ENCODE measurements at regions not wholly inside any gene's neighbourhood (a gene's known extent, or its start where the extent isn't known, plus 50 kb on each side); places are given as distances from the start of the nearest gene placed in this dataset.

DNA sequence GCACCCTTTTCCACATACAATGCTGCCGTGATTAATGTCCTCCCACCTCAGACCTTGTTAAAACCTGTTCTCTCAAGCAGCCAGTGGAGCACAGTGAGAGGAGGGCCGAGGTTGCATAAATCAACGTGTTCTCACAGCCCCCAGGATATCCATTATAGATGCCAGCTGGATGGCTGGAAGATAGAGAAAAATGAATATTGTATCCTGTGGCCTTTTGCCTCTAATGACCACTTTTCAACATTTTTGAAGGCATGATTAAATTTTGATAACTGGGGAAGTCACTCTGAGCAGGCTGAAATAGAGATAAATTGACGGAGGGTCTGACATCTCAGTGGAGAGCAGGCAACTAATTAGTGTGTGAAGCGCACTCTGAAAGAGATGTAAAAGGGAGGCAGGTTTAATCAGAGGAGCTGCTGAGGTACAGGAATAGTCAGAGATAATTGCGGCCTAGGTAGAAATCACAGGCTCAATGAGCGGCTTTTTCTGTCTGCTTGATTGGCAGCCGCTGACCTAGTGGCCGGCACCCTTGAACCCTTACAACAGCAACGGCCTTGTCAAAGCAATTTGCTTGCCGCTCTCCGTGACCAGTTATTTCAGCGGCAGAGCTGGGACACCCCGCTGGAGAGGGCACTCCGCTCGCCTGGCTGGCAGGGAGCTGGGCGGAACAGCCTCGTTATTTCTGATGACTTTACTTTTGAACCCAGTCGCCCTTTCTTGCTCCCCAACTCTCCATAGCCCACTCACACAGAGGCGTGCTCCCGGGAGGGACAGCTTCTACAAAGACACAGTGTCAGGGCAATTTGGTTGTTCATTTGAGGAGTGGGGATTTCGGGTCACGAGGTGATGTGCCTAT, 560.7 kb downstream of the PSAT1 start:
- H3K27ac ChIP-seq (ENCODE audit: low read depth, low read length), result no peak overlapping the region
- no peak overlapping the region for H3K4me2 ChIP-seq (ENCODE audit: low read depth, low read length, poor library complexity, severe bottlenecking)
- no peaks in the 10 kb centered on the region for H3F3A ChIP-seq (ENCODE audit: insufficient read depth)
- H4K20me1 ChIP-seq (ENCODE audit: low read depth, low read length), result no peaks in the 10 kb centered on the region
- no peaks in the 10 kb centered on the region for H3K27me3 ChIP-seq (ENCODE audit: low read length)
- H2AFZ ChIP-seq (ENCODE audit: low read depth, low read length, severe bottlenecking), result no peak overlapping the region
- no peak overlapping the region for H3K4me3 ChIP-seq (ENCODE audit: insufficient read depth, low read length, poor library complexity, severe bottlenecking)
- H3K9me2 ChIP-seq (replicated peaks; ENCODE audit: insufficient read depth, low read length), result no peaks in the 10 kb centered on the region
- no peaks in the 10 kb centered on the region for H3K9me3 ChIP-seq (ENCODE audit: insufficient read depth, low read length)
- TF ChIP-seq, protein P1, sequence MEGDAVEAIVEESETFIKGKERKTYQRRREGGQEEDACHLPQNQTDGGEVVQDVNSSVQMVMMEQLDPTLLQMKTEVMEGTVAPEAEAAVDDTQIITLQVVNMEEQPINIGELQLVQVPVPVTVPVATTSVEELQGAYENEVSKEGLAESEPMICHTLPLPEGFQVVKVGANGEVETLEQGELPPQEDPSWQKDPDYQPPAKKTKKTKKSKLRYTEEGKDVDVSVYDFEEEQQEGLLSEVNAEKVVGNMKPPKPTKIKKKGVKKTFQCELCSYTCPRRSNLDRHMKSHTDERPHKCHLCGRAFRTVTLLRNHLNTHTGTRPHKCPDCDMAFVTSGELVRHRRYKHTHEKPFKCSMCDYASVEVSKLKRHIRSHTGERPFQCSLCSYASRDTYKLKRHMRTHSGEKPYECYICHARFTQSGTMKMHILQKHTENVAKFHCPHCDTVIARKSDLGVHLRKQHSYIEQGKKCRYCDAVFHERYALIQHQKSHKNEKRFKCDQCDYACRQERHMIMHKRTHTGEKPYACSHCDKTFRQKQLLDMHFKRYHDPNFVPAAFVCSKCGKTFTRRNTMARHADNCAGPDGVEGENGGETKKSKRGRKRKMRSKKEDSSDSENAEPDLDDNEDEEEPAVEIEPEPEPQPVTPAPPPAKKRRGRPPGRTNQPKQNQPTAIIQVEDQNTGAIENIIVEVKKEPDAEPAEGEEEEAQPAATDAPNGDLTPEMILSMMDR (IDR thresholded peaks at IDR 0.05; ENCODE audit: insufficient read depth, low read length, poor library complexity, severe bottlenecking), result no peak
- no peak for TF ChIP-seq EZH2phosphoT487 (conservative IDR thresholded peaks at IDR 0.05; ENCODE audit: low read length)
- no peaks in the 10 kb centered on the region for H3K36me3 ChIP-seq (ENCODE audit: low read length)
- no peak overlapping the region for H3K9ac ChIP-seq (ENCODE audit: low read length)
- H3K79me2 ChIP-seq (ENCODE audit: insufficient read depth, low read length), result no peaks in the 10 kb centered on the region

DNA sequence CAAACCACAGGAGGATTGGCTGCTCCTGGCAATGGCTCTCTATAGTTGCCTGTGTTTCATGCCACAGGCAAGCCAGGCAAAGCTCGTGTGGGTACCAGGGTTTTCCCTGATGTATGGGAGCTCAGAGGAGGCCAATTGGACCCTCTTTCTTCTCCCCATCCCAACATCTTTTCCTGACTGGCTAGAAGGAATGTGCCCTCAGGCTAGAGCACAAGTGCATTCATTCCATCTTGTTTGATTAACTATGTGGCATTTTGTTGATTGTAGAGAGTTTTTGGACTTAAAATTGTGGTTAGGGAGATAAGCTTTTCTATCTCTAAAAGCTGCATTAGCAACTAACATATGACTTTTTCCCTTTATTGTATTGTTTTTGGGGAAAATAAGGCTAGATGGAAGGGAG, 561.3 kb downstream of the PSAT1 start:
- Histone ChIP-seq H3F3A (ENCODE audit: insufficient read depth) (no peaks in the 10 kb centered on the region), H3K27me3 (ENCODE audit: low read length) (no peaks in the 10 kb centered on the region), H3K9me2 (replicated peaks; ENCODE audit: insufficient read depth, low read length) (no peaks in the 10 kb centered on the region), H3K36me3 (ENCODE audit: low read length) (no peaks in the 10 kb centered on the region), H3K9me3 (ENCODE audit: insufficient read depth, low read length) (no peaks in the 10 kb centered on the region), H4K20me1 (ENCODE audit: low read depth, low read length) (no peaks in the 10 kb centered on the region), H3K27ac (ENCODE audit: low read depth, low read length) (no peak overlapping the region), H2AFZ (ENCODE audit: low read depth, low read length, severe bottlenecking) (no peak overlapping the region), H3K4me2 (ENCODE audit: low read depth, low read length, poor library complexity, severe bottlenecking) (no peak overlapping the region), H3K4me3 (ENCODE audit: insufficient read depth, low read length, poor library complexity, severe bottlenecking) (no peak overlapping the region), H3K79me2 (ENCODE audit: insufficient read depth, low read length) (no peaks in the 10 kb centered on the region), H3K9ac (ENCODE audit: low read length) (no peak overlapping the region)
- TF ChIP-seq EZH2phosphoT487 (conservative IDR thresholded peaks at IDR 0.05; ENCODE audit: low read length), result no peak
- TF ChIP-seq, protein P1 (IDR thresholded peaks at IDR 0.05; ENCODE audit: insufficient read depth, low read length, poor library complexity, severe bottlenecking), result no peak

GRCh38 chr9:78860801-78861475, 564.0 kb downstream of the PSAT1 start:
- Histone ChIP-seq H3K79me2 (ENCODE audit: insufficient read depth, low read length) (no peaks in the 10 kb centered on the region), H3K9me2 (replicated peaks; ENCODE audit: insufficient read depth, low read length) (no peaks in the 10 kb centered on the region), H3K9me3 (ENCODE audit: insufficient read depth, low read length) (no peaks in the 10 kb centered on the region), H3K27me3 (ENCODE audit: low read length) (no peaks in the 10 kb centered on the region), H3K27ac (ENCODE audit: low read depth, low read length) (no peak overlapping the region), H3K4me2 (ENCODE audit: low read depth, low read length, poor library complexity, severe bottlenecking) (no peak overlapping the region), H3F3A (ENCODE audit: insufficient read depth) (no peaks in the 10 kb centered on the region), H3K36me3 (ENCODE audit: low read length) (no peaks in the 10 kb centered on the region), H4K20me1 (ENCODE audit: low read depth, low read length) (no peaks in the 10 kb centered on the region), H3K4me3 (ENCODE audit: insufficient read depth, low read length, poor library complexity, severe bottlenecking) (no peak overlapping the region), H2AFZ (ENCODE audit: low read depth, low read length, severe bottlenecking) (no peak overlapping the region), H3K9ac (ENCODE audit: low read length) (no peak overlapping the region)
- TF ChIP-seq, protein P1 (IDR thresholded peaks at IDR 0.05; ENCODE audit: insufficient read depth, low read length, poor library complexity, severe bottlenecking), result peak; percentile 21
- TF ChIP-seq EZH2phosphoT487 (conservative IDR thresholded peaks at IDR 0.05; ENCODE audit: low read length), result no peak
